LNCAP (cell line): ENCODE measurements at regions not wholly inside any gene's neighbourhood (a gene's known extent, or its start where the extent isn't known, plus 50 kb on each side); places are given as distances from the start of the nearest gene placed in this dataset.

Experiments
- CTCF ChIP-seq: fragments of 450-650 bp; IDR thresholded peaks from 2 replicates; pipeline ENCODE4 v1.5.1; 2017; ENCODE audit warnings: mild to moderate bottlenecking

- TF ChIP-seq CTCF = no peak
These were observed 754.1 kb upstream of the SLC8A1 start for GRCh38 chr2:41206004-41206403.

GRCh38 chr2:41207578-41207977 lies 755.7 kb upstream of the SLC8A1 start:
- TF ChIP-seq CTCF = no peak

- no peak for TF ChIP-seq CTCF
These were observed 765.1 kb upstream of the SLC8A1 start for GRCh38 chr2:41216978-41217377.

- TF ChIP-seq CTCF = no peak
These were observed 770.7 kb upstream of the SLC8A1 start for GRCh38 chr2:41222593-41222992.

- no peak for TF ChIP-seq CTCF
These were observed 782.2 kb upstream of the SLC8A1 start for GRCh38 chr2:41234093-41234492.

GRCh38 chr2:41241325-41242000 lies 789.6 kb upstream of the SLC8A1 start:
- no peak for TF ChIP-seq CTCF

- no peak for TF ChIP-seq CTCF
These were observed 790.1 kb upstream of the SLC8A1 start for GRCh38 chr2:41242001-41242331.
